Stimulated activated memory B cell treated with anti-CD40 and anti-IgM and Interleukin-4, amounts not matched to agents 10 μg/mL and 1 μg/mL and 100 μg/mL, for 72 hours (primary cell): ENCODE measurements at regions not wholly inside any gene's neighbourhood (a gene's known extent, or its start where the extent isn't known, plus 50 kb on each side); places are given as distances from the start of the nearest gene placed in this dataset.

Experiments
- ATAC-seq: fragments of 150-1000 bp; cut with Tn5 transposase; 2 replicates; pipeline ENCODE4 v1.10.0; 2021
- H3K27ac Mint-ChIP-seq: one replicate; pipeline ENCODE4 v1.8.0; 2022; ENCODE audit warnings: mild to moderate bottlenecking, mixed read lengths
- H3K27me3 Mint-ChIP-seq: one replicate; pipeline ENCODE4 v1.8.0; 2022; ENCODE audit warnings: mixed read lengths
- H3K36me3 Mint-ChIP-seq: one replicate; pipeline ENCODE4 v1.8.0; 2022; ENCODE audit warnings: mixed read lengths
- H3K4me1 Mint-ChIP-seq: one replicate; pipeline ENCODE4 v1.8.0; 2022; ENCODE audit warnings: mixed read lengths
- H3K4me3 Mint-ChIP-seq: one replicate; pipeline ENCODE4 v1.8.0; 2022; ENCODE audit warnings: mild to moderate bottlenecking, moderate library complexity, mixed read lengths
- H3K9me3 Mint-ChIP-seq: one replicate; pipeline ENCODE4 v1.8.0; 2022; ENCODE audit warnings: mixed read lengths

- ATAC-seq: no peak
- Mint-ChIP-seq H3K4me3 (no peak overlapping the region), H3K27ac (no peak overlapping the region), H3K27me3 (peaks cover 14% of the 10 kb centered on the region), H3K9me3 (peaks cover 10% of the 10 kb centered on the region), H3K4me1 (no peaks in the 10 kb centered on the region), H3K36me3 (no peaks in the 10 kb centered on the region)
These were observed 55.1 kb downstream of the SOX9 start for GRCh38 chr17:72175787-72176515.

DNA sequence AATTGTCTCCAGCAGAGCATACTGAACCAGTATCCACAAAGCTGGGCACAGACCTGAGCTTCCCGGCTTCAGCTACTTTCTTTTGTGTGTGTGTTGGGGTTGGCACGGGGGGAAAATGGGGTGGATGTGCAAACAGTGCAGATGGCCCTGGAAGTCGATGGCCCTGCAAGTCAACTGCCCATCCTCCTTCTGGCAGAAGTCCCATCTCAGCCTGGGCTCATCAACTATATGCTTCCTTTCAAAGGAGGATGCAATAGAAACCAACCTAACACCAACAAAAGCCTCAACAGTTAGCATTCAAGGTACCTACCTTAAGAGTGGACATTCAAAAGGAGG lies 55.7 kb downstream of the SOX9 start:
- no peak overlapping the region for H3K4me3 Mint-ChIP-seq
- H3K4me1 Mint-ChIP-seq: no peaks in the 10 kb centered on the region
- H3K9me3 Mint-ChIP-seq: peaks cover 13% of the 10 kb centered on the region
- H3K27ac Mint-ChIP-seq: no peak overlapping the region
- H3K27me3 Mint-ChIP-seq: peaks cover 8% of the 10 kb centered on the region
- no peaks in the 10 kb centered on the region for H3K36me3 Mint-ChIP-seq
- no peak for ATAC-seq

GRCh38 chr17:72176951-72177660 lies 56.3 kb downstream of the SOX9 start:
- no peaks in the 10 kb centered on the region for H3K4me1 Mint-ChIP-seq
- no peaks in the 10 kb centered on the region for H3K36me3 Mint-ChIP-seq
- no peak overlapping the region for H3K4me3 Mint-ChIP-seq
- H3K9me3 Mint-ChIP-seq: peaks cover 13% of the 10 kb centered on the region
- no peak for ATAC-seq
- peaks cover 8% of the 10 kb centered on the region for H3K27me3 Mint-ChIP-seq
- H3K27ac Mint-ChIP-seq: no peak overlapping the region

DNA sequence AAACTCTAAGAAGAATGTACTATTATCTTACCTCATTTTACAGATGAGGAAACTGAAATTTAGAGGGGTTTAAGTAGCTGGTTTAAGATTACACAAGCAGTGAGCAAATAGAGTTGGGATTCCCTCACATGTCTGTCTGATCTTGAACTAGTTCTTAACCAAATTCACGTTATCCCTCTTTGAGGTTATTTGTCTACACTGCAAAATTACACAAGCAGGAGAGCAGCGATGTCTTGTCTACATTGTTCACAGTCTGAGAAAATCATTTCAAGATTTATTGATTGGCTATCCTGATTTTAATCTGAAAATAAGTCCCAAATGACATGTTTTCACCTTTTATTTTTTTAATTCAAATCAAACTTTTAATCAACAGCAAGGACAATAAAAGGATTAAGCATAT lies 56.9 kb downstream of the SOX9 start:
- ATAC-seq: no peak
- H3K36me3 Mint-ChIP-seq: no peaks in the 10 kb centered on the region
- H3K4me1 Mint-ChIP-seq: no peaks in the 10 kb centered on the region
- peaks cover 13% of the 10 kb centered on the region for H3K9me3 Mint-ChIP-seq
- no peak overlapping the region for H3K27ac Mint-ChIP-seq
- H3K27me3 Mint-ChIP-seq: peaks cover 8% of the 10 kb centered on the region
- no peak overlapping the region for H3K4me3 Mint-ChIP-seq

- H3K27ac Mint-ChIP-seq: no peak overlapping the region
- H3K4me1 Mint-ChIP-seq: no peaks in the 10 kb centered on the region
- no peak for ATAC-seq
- no peaks in the 10 kb centered on the region for H3K36me3 Mint-ChIP-seq
- H3K27me3 Mint-ChIP-seq: no peaks in the 10 kb centered on the region
- peaks cover 6% of the 10 kb centered on the region for H3K9me3 Mint-ChIP-seq
- H3K4me3 Mint-ChIP-seq: no peak overlapping the region
These were observed 61.6 kb downstream of the SOX9 start for GRCh38 chr17:72182371-72182873.

- Mint-ChIP-seq H3K27me3 (no peaks in the 10 kb centered on the region), H3K9me3 (peaks cover 6% of the 10 kb centered on the region), H3K36me3 (no peaks in the 10 kb centered on the region), H3K4me1 (no peaks in the 10 kb centered on the region), H3K4me3 (no peak overlapping the region), H3K27ac (no peak overlapping the region)
- no peak for ATAC-seq
These were observed 62.4 kb downstream of the SOX9 start for GRCh38 chr17:72183194-72183685.

DNA sequence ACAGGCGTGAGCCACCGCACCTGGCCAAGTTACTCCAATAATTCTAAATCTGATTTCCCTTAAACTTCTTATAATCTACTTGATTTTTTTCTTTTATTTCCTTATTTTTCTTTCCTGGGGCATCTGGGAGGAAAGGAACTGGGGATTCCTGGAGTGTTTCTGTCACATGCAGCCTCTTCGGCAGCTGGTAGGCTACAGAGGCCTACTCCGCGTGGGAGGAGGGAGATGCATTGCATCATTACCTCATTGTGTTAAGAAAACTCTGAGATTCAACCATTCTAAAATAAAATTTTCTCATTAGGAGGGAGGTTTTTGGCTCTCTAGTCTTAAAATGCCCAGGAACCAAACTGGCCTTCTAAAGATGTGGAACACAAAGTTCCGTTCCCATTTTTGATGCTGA lies 64.0 kb downstream of the SOX9 start:
- Mint-ChIP-seq H3K27ac (no peak overlapping the region), H3K4me1 (no peaks in the 10 kb centered on the region), H3K9me3 (peaks cover 6% of the 10 kb centered on the region), H3K27me3 (no peaks in the 10 kb centered on the region), H3K4me3 (no peak overlapping the region), H3K36me3 (no peaks in the 10 kb centered on the region)
- ATAC-seq: no peak

DNA sequence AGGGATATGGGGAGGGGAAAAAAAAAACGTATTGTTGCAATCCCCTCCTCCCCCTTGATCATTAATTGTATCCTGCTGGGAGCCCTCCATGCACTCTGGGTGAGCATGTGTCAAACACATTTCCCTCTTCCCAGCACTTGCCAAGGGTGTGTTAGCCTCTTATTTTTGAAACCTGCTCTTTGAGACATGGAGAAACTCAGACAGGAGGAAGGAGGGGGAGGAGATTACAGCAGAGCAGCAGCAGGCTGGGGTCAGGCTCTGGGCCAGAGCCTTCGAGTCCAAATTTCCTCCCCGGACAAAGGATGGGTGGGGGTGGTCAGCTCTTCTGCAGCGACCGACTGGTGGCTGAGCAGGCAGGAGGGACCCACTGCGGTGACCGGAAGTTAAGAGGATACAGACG lies 64.7 kb downstream of the SOX9 start:
- H3K27me3 Mint-ChIP-seq: no peaks in the 10 kb centered on the region
- no peak overlapping the region for H3K27ac Mint-ChIP-seq
- ATAC-seq: no peak
- H3K9me3 Mint-ChIP-seq: peaks cover 6% of the 10 kb centered on the region
- no peak overlapping the region for H3K4me3 Mint-ChIP-seq
- H3K4me1 Mint-ChIP-seq: no peaks in the 10 kb centered on the region
- H3K36me3 Mint-ChIP-seq: no peaks in the 10 kb centered on the region

DNA sequence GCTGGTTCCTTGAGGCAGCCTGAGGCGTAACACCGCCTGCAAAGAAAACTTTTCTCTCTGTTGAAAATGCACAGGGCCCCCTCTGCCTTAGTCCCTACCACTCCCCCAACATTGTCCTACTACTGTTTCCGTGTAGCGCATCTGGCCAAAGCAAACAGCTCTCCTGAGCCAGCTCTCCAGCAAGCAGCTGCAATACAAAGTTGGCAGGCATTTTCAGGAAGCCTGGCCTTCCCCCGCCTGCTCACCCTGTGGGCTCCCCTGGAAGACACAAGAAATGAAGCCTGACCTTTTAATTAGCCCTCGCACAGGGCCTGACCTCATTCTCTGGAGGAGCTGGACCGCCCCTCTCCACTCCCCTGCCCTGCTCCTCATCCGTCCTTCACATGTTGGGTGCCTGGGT lies 66.7 kb downstream of the SOX9 start:
- no peaks in the 10 kb centered on the region for H3K4me1 Mint-ChIP-seq
- no peak for ATAC-seq
- no peaks in the 10 kb centered on the region for H3K36me3 Mint-ChIP-seq
- no peaks in the 10 kb centered on the region for H3K27me3 Mint-ChIP-seq
- no peaks in the 10 kb centered on the region for H3K9me3 Mint-ChIP-seq
- H3K27ac Mint-ChIP-seq: no peak overlapping the region
- no peak overlapping the region for H3K4me3 Mint-ChIP-seq

DNA sequence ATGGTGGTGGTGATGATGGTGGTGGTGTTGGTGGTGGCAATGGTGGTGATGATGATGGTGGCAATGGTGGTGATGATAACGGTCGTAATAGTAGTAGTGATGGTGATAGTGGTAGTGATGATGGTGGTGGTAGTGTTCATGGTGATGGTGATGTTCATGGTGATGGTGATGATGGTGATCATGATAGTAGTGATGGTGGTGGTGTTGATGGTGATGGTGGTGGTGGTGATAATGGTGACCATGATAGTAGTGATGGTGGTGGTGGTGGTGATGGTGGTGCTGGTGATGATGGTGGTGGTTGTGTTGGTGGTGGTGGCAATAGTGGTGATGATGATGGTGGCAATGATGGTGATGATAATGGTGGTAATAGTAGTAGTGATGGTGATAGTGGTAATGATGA lies 68.0 kb downstream of the SOX9 start:
- Mint-ChIP-seq H3K9me3 (no peaks in the 10 kb centered on the region), H3K27ac (no peak overlapping the region), H3K27me3 (no peaks in the 10 kb centered on the region), H3K4me1 (no peaks in the 10 kb centered on the region), H3K4me3 (no peak overlapping the region), H3K36me3 (no peaks in the 10 kb centered on the region)
- ATAC-seq: no peak

DNA sequence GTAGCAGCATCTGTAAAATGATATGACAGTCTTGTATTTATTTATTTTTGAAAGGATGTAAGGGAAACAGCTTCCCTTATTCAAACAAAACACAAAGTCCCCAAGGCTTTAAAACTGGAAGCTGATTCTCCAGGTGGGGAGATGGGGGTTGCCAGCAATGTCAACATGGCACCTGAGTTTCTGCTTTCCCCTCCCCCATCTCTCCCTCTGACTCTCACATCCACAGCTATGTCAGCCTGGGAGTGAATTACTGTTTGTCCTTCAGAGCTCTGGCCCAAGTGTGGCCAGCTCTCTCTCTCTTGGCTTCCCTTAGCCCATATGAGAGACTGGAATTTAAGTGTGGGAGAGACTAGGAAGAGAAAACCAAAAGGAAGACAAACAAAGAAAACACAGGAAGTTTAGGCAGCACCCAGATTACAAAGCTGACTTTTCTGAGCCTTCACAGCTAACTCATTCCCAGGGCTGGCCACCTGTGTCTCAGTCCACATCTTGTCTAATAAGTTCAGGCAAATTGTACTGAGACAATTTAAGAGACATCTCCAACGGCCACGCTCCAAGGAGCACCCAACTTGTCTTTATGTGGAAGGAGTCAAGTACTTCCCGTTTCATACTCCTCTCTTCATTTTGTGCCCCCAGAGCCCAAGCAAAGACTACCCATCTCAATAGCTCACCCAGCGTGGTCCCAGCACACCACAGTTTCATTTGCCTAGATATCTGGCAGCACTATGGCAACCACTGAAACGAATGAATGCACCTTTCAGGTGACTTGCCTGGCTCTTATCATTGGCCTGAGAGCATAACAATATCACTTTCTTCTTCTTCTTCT lies 69.2 kb downstream of the SOX9 start:
- no peak for ATAC-seq
- Mint-ChIP-seq H3K4me1 (no peaks in the 10 kb centered on the region), H3K4me3 (no peak overlapping the region), H3K36me3 (no peaks in the 10 kb centered on the region), H3K27me3 (no peaks in the 10 kb centered on the region), H3K27ac (no peak overlapping the region), H3K9me3 (no peaks in the 10 kb centered on the region)

- ATAC-seq: no peak
- H3K27me3 Mint-ChIP-seq: no peaks in the 10 kb centered on the region
- H3K9me3 Mint-ChIP-seq: peaks cover 3% of the 10 kb centered on the region
- H3K27ac Mint-ChIP-seq: no peak overlapping the region
- no peak overlapping the region for H3K4me3 Mint-ChIP-seq
- H3K4me1 Mint-ChIP-seq: no peaks in the 10 kb centered on the region
- H3K36me3 Mint-ChIP-seq: no peaks in the 10 kb centered on the region
These were observed 70.5 kb downstream of the SOX9 start for GRCh38 chr17:72191356-72191755.

DNA sequence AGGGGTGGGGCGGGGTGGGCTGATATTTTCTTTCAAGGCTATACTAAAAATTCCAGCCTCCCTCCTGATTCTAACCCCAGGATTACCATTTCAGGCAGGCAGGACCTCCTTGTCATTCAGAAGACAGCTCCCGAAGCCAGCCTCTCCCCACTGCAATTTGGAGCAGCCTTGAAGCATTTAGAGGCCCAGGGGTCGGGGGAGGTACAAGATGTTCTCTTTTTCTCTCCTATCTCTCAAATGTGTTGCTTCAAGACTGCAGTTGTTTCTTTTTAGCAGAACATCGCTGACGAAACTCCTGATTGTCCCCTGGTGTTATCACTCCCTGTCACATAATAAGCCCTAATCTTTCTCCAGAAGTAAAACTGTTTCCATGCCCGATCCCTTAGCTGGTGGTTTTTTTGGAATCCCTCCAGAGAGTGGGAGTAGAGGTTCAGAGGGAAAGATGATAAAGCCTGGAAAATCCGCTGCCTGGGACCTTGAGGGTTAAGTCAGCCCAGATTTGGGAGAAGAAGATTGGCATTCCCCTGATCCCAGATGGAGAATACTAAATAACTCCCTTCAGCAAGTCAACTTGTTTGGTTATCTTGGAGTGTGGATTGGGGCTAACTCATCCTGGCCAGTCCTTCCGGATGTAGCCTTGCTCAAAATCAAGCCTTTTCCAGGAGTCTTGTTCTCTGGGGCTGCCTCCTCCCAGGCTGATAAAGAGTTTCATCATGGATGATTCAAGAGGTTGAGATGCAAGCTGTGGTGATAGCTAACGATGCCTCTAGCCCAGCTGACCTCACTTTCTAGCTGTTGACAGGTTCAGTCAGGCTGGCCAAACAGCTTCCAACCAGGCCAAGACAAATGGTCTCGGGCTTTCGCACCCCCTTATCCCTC lies 71.3 kb downstream of the SOX9 start:
- H3K36me3 Mint-ChIP-seq: no peaks in the 10 kb centered on the region
- no peaks in the 10 kb centered on the region for H3K4me1 Mint-ChIP-seq
- H3K9me3 Mint-ChIP-seq: peaks cover 6% of the 10 kb centered on the region
- no peak overlapping the region for H3K4me3 Mint-ChIP-seq
- ATAC-seq: no peak
- no peak overlapping the region for H3K27ac Mint-ChIP-seq
- H3K27me3 Mint-ChIP-seq: no peaks in the 10 kb centered on the region

GRCh38 chr17:72192800-72193192 lies 72.0 kb downstream of the SOX9 start:
- Mint-ChIP-seq H3K4me1 (no peaks in the 10 kb centered on the region), H3K27me3 (no peaks in the 10 kb centered on the region), H3K36me3 (no peaks in the 10 kb centered on the region), H3K27ac (no peak overlapping the region), H3K9me3 (peaks cover 6% of the 10 kb centered on the region), H3K4me3 (no peak overlapping the region)
- no peak for ATAC-seq
